Stimulated activated CD4-positive, alpha-beta T cell treated with anti-CD3 and anti-CD28 coated beads, TNF-alpha, amount 100 ng/mL, for 48 hours (primary cell): ENCODE measurements at regions not wholly inside any gene's neighbourhood (a gene's known extent, or its start where the extent isn't known, plus 50 kb on each side); places are given as distances from the start of the nearest gene placed in this dataset.
"Not testable (repeated sequence)": the region's sequence is repeated elsewhere in the genome, so short reads cannot be mapped to it uniquely, and the experiment has no call there.

Source experiments
- DNase-seq, 3 donors: peaks; one replicate each; pipeline ENCODE4 v3.0.0-alpha.2; 2020; ENCODE audit warnings: low read depth in 3 of 3

- no peak for DNase-seq
Observed at GRCh38 chr21:32884062-32884461, 112.5 kb upstream of the PAXBP1 start.

GRCh38 chr21:32886339-32886738 lies 114.8 kb upstream of the PAXBP1 start:
- peak in 1 of 3 donors; percentile 2 for DNase-seq

GRCh38 chr21:32887026-32887425 lies 115.5 kb upstream of the PAXBP1 start:
- no peak for DNase-seq

- no peak for DNase-seq
Observed at GRCh38 chr21:32888971-32889370, 117.4 kb upstream of the PAXBP1 start.

GRCh38 chr21:32889596-32889995 lies 118.0 kb upstream of the PAXBP1 start:
- DNase-seq, result no peak

GRCh38 chr21:32894321-32894720 lies 122.8 kb upstream of the PAXBP1 start:
- DNase-seq, result no peak

GRCh38 chr21:32900814-32901213 lies 124.9 kb upstream of the OLIG2 start:
- DNase-seq, result no peak

GRCh38 chr21:32907521-32907920 lies 118.2 kb upstream of the OLIG2 start:
- DNase-seq, result no peak

- no peak for DNase-seq
Observed at GRCh38 chr21:32908534-32908933, 117.2 kb upstream of the OLIG2 start.

GRCh38 chr21:32909393-32909792 lies 116.3 kb upstream of the OLIG2 start:
- DNase-seq, result no peak

GRCh38 chr21:32914424-32915039 lies 111.2 kb upstream of the OLIG2 start:
- DNase-seq, result no peak

GRCh38 chr21:32915099-32915498 lies 110.6 kb upstream of the OLIG2 start:
- no peak for DNase-seq

- DNase-seq, result no peak
Observed at GRCh38 chr21:32916088-32916487, 109.6 kb upstream of the OLIG2 start.

- no peak for DNase-seq
Observed at GRCh38 chr21:32916522-32917099, 109.1 kb upstream of the OLIG2 start.

- DNase-seq, result no peak
Observed at GRCh38 chr21:32917362-32918135, 108.2 kb upstream of the OLIG2 start.

GRCh38 chr21:32918478-32919120 lies 107.1 kb upstream of the OLIG2 start:
- no peak for DNase-seq

GRCh38 chr21:32920474-32920873 lies 105.3 kb upstream of the OLIG2 start:
- no peak for DNase-seq

GRCh38 chr21:32921632-32922230 lies 104.0 kb upstream of the OLIG2 start:
- DNase-seq, result peak in 1 of 3 donors; percentile 47

- DNase-seq, result no peak
Observed at GRCh38 chr21:32925098-32925497, 100.6 kb upstream of the OLIG2 start.

- DNase-seq, result no peak
Observed at GRCh38 chr21:32929633-32930038, 96.1 kb upstream of the OLIG2 start.

GRCh38 chr21:32930673-32931072 lies 95.1 kb upstream of the OLIG2 start:
- no peak for DNase-seq

GRCh38 chr21:32934068-32934467 lies 91.7 kb upstream of the OLIG2 start:
- not testable (repeated sequence) for DNase-seq
